C1 segment of cervical spinal cord (tissue), 14 donors: ENCODE measurements at regions not wholly inside any gene's neighbourhood (a gene's known extent, or its start where the extent isn't known, plus 50 kb on each side); places are given as distances from the start of the nearest gene placed in this dataset.
"Not testable (repeated sequence)": the region's sequence is repeated elsewhere in the genome, so short reads cannot be mapped to it uniquely, and the experiment has no call there.

ENCODE experiments used
- DNase-seq, 14 donors: peaks; one replicate each; lab custom pipeline; 2025; lab: John Stamatoyannopoulos, UW

DNA sequence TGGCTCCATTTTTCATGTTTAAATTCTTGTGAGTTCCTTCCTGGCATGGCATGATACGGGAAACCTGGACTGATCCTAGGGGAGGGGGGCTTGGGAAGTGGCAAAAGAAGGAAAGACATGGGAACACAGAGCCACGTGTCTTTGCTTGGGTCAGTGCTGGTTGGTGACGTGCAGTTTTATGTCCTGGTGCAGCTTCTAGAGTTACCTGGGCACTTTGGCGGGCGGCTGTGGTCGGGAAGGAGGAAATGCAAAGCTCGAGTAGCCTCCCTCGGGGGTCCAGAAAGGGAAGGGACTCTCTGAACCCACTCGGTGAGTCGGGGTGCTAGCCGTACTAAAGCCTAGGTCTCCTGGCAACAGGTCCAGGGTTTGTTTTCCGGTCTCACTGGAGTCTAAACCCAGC, 94.6 kb downstream of the APOB start:
- no peak for DNase-seq

DNA sequence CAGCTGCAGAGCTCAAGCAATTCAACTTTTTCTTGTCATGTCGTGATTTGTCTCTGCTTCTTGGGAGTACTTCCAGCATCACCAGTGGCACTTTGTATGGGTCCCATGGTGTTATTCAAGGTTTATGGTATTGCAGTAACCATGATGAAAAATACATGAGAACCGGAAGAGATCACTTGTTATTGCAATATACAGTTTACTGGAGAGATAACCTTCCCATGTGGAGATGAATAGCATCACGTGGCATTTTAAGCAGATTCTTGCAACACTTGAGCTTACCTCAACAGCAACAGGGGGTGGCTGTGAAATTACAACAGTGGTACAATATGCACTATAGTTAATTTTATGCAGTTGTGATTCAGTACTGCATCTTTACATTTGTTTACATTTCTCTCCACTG, 97.4 kb downstream of the APOB start:
- no peak for DNase-seq

GRCh38 chr2:20943721-20944120, 100.2 kb downstream of the APOB start:
- not testable (repeated sequence) for DNase-seq

GRCh38 chr2:20942646-20943125, 101.2 kb downstream of the APOB start:
- no peak for DNase-seq

GRCh38 chr2:20940856-20941255, 103.0 kb downstream of the APOB start:
- DNase-seq, result peak in 1 of 14 donors; percentile 69

- DNase-seq, result peak in 1 of 14 donors; percentile 80
These were observed 103.7 kb downstream of the APOB start for GRCh38 chr2:20939931-20940795.

GRCh38 chr2:20937353-20937752, 106.5 kb downstream of the APOB start:
- DNase-seq, result no peak

DNA sequence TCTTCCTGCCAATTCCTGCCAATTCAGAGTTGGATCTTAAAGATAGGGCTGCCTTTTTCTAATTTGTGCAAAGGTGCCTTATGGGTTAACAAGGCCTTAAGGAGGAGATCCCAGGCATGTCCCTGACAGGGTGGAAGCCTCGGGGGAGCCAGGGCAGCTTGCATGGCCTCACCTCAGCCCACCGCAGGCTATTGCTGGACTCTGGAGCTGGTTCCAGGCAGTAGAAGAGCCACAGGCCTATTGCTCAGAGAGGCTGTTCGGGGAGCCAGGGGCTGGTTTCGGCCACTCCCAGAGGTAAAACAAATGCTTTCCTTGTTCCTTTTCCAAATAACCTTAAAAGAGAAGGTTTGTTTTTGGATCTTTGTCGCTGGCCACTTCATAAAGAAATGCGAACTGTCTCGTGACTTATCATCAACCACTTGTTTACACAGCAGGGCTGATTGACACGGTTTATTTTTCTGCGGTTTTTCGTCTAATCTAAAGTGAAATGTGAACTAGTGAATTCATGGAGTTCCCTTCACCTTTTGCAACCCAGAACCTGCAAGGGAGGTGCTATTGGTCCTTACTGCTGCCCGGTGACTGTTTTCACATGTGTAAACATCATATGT, 108.6 kb downstream of the APOB start:
- DNase-seq, result no peak

DNA sequence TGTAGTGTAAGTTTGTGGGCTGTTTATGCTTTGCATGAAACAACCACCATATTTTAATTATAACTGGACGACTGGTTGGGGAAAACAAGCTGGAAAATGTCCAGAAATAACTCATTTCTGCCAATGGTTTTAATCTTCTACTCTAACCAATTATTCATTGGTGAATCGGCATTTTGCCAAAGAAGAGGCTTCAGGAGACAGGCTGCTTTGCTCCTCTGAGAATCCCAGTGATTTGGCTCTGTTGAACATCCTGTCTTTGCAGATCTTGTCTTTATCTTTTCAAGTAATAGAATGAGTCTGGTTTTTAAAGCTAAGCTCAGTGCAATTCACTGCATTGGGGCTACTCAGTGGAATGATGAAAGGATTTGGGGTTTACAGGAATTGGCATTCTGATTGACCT, 109.6 kb downstream of the APOB start:
- DNase-seq, result no peak

- DNase-seq, result no peak
These were observed 110.2 kb downstream of the APOB start for GRCh38 chr2:20933714-20934113.

GRCh38 chr2:20931346-20931745, 108.4 kb upstream of the LDAH start:
- DNase-seq, result no peak

DNA sequence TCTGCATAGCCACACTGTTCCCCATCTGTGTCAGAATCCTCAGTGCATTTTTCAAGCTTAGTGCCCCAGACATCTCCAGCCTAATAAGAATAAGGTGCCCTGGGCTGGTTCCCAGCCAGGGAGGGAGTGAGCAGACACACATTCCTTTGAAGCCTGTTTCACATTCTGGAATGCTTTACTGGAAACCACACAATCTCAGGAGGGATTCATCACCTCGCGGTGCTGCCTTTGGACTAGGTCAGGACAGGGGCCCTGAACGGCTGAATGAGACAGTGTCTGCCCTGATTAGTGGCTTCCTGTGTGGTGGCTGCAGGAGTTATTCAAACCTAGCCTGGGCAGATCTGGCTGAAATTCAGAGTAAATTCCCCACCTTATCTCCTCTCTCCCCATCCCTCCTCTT, 108.0 kb upstream of the LDAH start:
- no peak for DNase-seq

- DNase-seq, result no peak
These were observed 106.8 kb upstream of the LDAH start for GRCh38 chr2:20929721-20930120.

GRCh38 chr2:20928617-20929016, 105.7 kb upstream of the LDAH start:
- no peak for DNase-seq

GRCh38 chr2:20925265-20925889, 102.5 kb upstream of the LDAH start:
- DNase-seq, result no peak

DNA sequence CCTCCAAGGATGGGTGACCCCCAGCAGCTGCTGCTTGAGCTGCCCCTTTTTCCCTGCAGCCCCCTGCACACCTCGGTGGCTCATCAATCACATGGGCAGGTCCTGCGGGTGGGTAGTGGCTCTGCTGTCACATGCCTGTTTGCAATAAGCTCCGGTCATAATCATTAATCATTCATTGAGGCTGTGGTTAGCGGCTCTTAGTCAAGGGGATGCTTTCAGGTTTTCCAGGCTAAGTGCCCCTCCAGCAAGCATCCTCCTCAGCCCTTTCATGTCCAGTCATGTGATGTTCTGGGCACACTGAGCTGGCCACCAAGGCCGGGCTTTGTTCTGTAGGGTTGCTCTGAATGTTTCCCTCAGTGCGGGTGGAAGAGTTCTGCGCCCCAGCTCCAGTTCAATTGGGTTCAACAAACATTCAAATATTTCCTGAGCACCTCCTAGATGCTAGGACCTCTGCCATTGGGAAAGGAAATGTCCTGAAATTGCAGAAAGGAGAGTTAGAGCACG, 96.4 kb upstream of the LDAH start:
- peak in 5 of 14 donors; percentile 3 to 30 (median 12) for DNase-seq

GRCh38 chr2:20917719-20918572, 95.0 kb upstream of the LDAH start:
- DNase-seq, result peak in 1 of 14 donors; percentile 34

DNA sequence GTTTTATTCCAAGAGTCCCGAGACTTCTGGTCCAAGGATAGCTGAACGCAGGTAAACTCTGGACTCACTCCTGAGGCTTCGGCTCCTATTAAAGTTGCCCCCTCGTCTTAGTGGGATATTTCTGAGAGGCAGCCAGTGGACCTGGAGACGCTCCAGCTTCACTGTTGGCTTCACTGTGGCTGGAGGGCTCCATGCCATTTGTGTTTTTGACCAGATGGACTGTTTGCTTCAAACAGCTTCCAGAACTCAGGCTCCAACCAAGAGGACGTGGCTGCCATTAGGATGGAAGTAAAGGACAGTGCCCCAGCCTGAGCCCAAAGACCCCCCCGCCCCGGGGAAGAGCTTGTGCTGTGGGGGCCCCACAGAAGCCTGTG, 94.4 kb upstream of the LDAH start:
- DNase-seq, result peak in 2 of 14 donors; percentile 73 to 95

DNA sequence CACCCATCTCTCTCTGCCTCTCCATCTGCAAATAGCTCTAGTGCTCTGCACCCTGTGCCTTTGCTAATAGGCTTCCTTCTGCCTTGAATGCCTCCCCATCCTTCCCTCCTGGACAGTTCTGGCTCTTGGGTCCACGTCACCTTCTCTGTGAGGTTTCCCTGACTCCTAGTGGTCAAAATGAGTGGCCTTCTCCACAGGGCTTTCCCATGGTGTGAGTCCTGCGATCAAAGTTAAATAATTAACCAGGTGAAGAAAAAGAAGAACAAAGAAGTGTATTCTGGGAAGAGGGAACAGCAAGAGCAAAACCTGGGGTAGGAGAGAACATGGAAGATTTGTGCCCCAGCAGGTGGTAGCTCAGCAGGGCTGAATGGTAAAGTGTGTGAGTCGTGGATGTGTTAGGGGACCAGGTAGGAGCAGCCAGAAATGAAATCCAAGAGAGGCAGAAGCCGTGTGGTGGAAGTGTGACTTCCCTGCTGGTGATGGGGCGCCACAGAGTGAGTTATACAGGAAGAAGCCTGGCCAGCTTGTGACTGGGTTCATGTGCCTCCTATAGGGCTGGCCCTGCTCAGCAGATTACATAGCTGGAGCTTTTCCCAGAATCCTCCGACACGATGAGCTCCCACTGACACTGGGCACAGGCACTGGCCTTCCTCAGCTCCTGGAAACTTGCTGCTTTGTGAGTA, 93.8 kb upstream of the LDAH start:
- peak in 5 of 14 donors; percentile 17 to 98 (median 40) for DNase-seq

- no peak for DNase-seq
These were observed 92.4 kb upstream of the LDAH start for GRCh38 chr2:20915271-20915670.

DNA sequence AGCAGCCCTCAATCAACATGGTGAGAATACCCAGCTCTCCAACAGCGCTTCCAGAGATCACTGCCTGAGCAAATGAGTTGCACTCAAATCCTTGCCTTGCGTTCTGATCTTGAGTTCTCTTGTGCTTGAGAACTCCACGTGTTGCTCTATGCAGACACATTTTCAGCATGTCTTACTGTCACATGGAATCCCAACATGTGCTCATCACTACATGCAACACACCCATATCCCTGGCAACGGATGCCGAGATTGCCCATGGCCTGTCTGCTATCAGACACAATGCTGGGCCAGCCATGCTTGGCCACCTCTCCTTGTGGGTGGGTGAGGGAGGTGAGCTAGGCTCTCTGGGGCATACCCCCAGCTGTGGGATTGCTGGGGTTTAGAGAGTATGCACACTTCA, 91.9 kb upstream of the LDAH start:
- DNase-seq, result no peak
